Psoas muscle (tissue), 7 donors: ENCODE measurements at regions not wholly inside any gene's neighbourhood (a gene's known extent, or its start where the extent isn't known, plus 50 kb on each side); places are given as distances from the start of the nearest gene placed in this dataset.
"Not testable (repeated sequence)": the region's sequence is repeated elsewhere in the genome, so short reads cannot be mapped to it uniquely, and the experiment has no call there.

Experiments used
- ATAC-seq, 4 donors: fragments of 200-7000 bp; cut with Tn5 transposase; one replicate each; pipeline ENCODE4 v1.9.1; 2020; ENCODE audit warnings: moderate library complexity in 3 of 4, mild to moderate bottlenecking in 2 of 4
- DNase-seq, 2 donors: peaks; one replicate each; pipeline ENCODE4 v3.0.0-alpha.2; 2020
- H3K27ac ChIP-seq: fragments of 200-600 bp; one replicate; pipeline ENCODE4 v1.8.0; 2022
- H3K27me3 ChIP-seq, 3 donors: fragments of 200-600 bp in 1 of 3; one replicate each; pipeline versions ENCODE4 v1.6.1 to v1.8.0; 2013 to 2022; ENCODE audit warnings: low read length in 2 of 3, mild to moderate bottlenecking in 2 of 3, moderate library complexity in 1 of 3; ENCODE audit not compliant: insufficient read depth in 3 of 3
- H3K36me3 ChIP-seq, 2 donors: fragments of 200-600 bp in 1 of 2; one replicate each; pipeline versions ENCODE4 v1.6.1 to v1.8.0; 2013 to 2022; ENCODE audit warnings: low read depth in 1 of 2, mild to moderate bottlenecking in 1 of 2, moderate library complexity in 1 of 2; ENCODE audit not compliant: insufficient read depth in 1 of 2
- H3K4me1 ChIP-seq: fragments of 200-600 bp; one replicate; pipeline ENCODE4 v1.8.0; 2022
- H3K4me3 ChIP-seq: fragments of 200-600 bp; one replicate; pipeline ENCODE4 v1.8.0; 2022; ENCODE audit warnings: mild to moderate bottlenecking
- H3K9me3 ChIP-seq: fragments of 200-600 bp; one replicate; pipeline ENCODE4 v1.8.0; 2022
- CTCF ChIP-seq: fragments of 200-600 bp; IDR thresholded peaks from one replicate; pipeline ENCODE4 v1.8.0; 2022; ENCODE audit warnings: antibody characterized with exemption
- WGBS, 3 donors: extraction: QIAGEN DNeasy Blood & Tissue Kit; methylation state at CpG; one replicate each; pipeline versions ENCODE4 v1.1.6 to v1.1.7; 2013; 5-methylcytosine and 5-hydroxymethylcytosine counted together
- intact Hi-C, 2 donors: fragments of 100-400 bp; cut with DNase I; formaldehyde crosslinking; loops; one replicate each; pipeline versions ENCODE4 v1.11.0 to v1.14.2; 2022
- donor health status: healthy with polysubstance abuse.
- donor health status: DM: no; HTN: no; CAD: no; lungs with moderate emphysema.
- donor health status: Bipolar disorder and iron deficiency.
- donor health status: healthy.
- donor health status: DM: yes; HTN: yes; CAD: no.
- donor health status: DM: no; HTN: no; CAD: no.
- donor health status: DM: yes; HTN: yes; CAD: no.

GRCh38 chr4:158965226-158965625 lies 137.7 kb upstream of the RAPGEF2 start:
- no peak for TF ChIP-seq CTCF
- ATAC-seq, result no peak
- Histone ChIP-seq H3K27ac (no peak overlapping the region), H3K9me3 (no peaks in the 10 kb centered on the region), H3K4me3 (no peak overlapping the region), H3K4me1 (no peaks in the 10 kb centered on the region), H3K36me3 (no peaks in the 10 kb centered on the region), H3K27me3 (no peaks in the 10 kb centered on the region)
- no peak for DNase-seq
- intact Hi-C loops, result no loop called here

- H3K9me3 ChIP-seq, result no peaks in the 10 kb centered on the region
- no peak overlapping the region for H3K27ac ChIP-seq
- H3K4me3 ChIP-seq, result no peak overlapping the region
- WGBS, 3 donors, result 46 to 58% (median 47%) methylated on average over 1 of the region's 1 CpG
- no peaks in the 10 kb centered on the region for H3K4me1 ChIP-seq
- H3K27me3 ChIP-seq, result no peaks in the 10 kb centered on the region
- no peaks in the 10 kb centered on the region for H3K36me3 ChIP-seq
- DNase-seq (no peak), ATAC-seq (no peak)
- intact Hi-C loops, result no loop called here
- TF ChIP-seq CTCF, result no peak
Observed at GRCh38 chr4:158966091-158966490, 136.8 kb upstream of the RAPGEF2 start.

GRCh38 chr4:158968961-158969360 lies 133.9 kb upstream of the RAPGEF2 start:
- Histone ChIP-seq H3K27ac (no peak overlapping the region), H3K9me3 (no peaks in the 10 kb centered on the region), H3K4me1 (no peaks in the 10 kb centered on the region), H3K4me3 (no peak overlapping the region), H3K36me3 (no peaks in the 10 kb centered on the region), H3K27me3 (no peaks in the 10 kb centered on the region)
- ATAC-seq, result no peak
- intact Hi-C loops, result no loop called here
- DNase-seq, result no peak
- TF ChIP-seq CTCF, result no peak
- 57 to 73% (median 59%) methylated on average over 3 of the region's 3 CpGs for WGBS, 3 donors

GRCh38 chr4:158970812-158971211 lies 132.1 kb upstream of the RAPGEF2 start:
- Histone ChIP-seq H3K27me3 (no peaks in the 10 kb centered on the region), H3K9me3 (no peaks in the 10 kb centered on the region), H3K27ac (no peak overlapping the region), H3K4me1 (no peaks in the 10 kb centered on the region), H3K36me3 (no peaks in the 10 kb centered on the region), H3K4me3 (no peak overlapping the region)
- no peak for TF ChIP-seq CTCF
- DNase-seq (no peak), ATAC-seq (no peak)
- intact Hi-C loops, result no loop called here
- 69 to 88% (median 75%) methylated on average over 3 of the region's 3 CpGs for WGBS, 3 donors

- H3K36me3 ChIP-seq, H3K27ac ChIP-seq, H3K4me1 ChIP-seq, DNase-seq, H3K4me3 ChIP-seq, intact Hi-C loops, H3K9me3 ChIP-seq, ATAC-seq, H3K27me3 ChIP-seq: not testable (repeated sequence)
- 83 to 93% (median 85%) methylated on average over 2 of the region's 2 CpGs for WGBS, 3 donors
Observed at GRCh38 chr4:158974438-158974837, 128.4 kb upstream of the RAPGEF2 start.

GRCh38 chr4:158980711-158981110 lies 122.2 kb upstream of the RAPGEF2 start:
- WGBS, 3 donors, result 97 to 98% (median 97%) methylated on average over 5 of the region's 5 CpGs
- H3K27me3 ChIP-seq, H3K9me3 ChIP-seq, ATAC-seq, H3K36me3 ChIP-seq, intact Hi-C loops, H3K27ac ChIP-seq, H3K4me3 ChIP-seq, DNase-seq, H3K4me1 ChIP-seq: not testable (repeated sequence)
